ENCODE measurements at regions not wholly inside any gene's neighbourhood (a gene's known extent, or its start where the extent isn't known, plus 50 kb on each side); places are given as distances from the start of the nearest gene placed in this dataset.

DNA sequence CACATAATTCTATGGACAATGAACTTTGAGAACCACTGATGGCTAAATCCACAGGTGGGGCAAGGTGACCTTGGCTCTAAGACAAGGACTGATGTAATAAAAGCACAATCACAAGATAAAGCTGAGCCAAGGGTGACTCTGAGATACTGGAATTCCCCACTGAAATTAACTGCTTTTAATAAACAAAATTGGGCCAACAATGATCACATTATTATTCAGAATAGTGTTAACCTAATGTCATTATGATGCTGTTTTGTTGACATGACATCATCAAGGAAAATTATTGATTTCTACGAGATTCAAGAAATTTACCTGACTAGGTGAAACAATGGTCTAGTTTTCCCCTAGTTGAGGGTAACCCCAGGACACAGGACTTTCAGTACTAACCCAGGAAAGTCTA, 273.7 kb upstream of the NFIA start:
- H3K27ac ChIP-seq (ENCODE audit: insufficient read depth, low read length): no peak overlapping the region
- no peak for DNase-seq (ENCODE audit: low read depth in 2 of 2)
- no peak overlapping the region for H3K4me3 ChIP-seq (replicated peaks in 1 of 4; ENCODE audit: control extremely low read depth in 1 of 4, insufficient read depth in 1 of 4, low read depth in 3 of 4, low read length in 4 of 4)
- H3K36me3 ChIP-seq (ENCODE audit: control insufficient read depth, insufficient read depth, low read length): no peaks in the 10 kb centered on the region
- no peaks in the 10 kb centered on the region for H3K79me2 ChIP-seq (ENCODE audit: control insufficient read depth, insufficient read depth, low read length)
- H3K4me2 ChIP-seq (ENCODE audit: extremely low read depth, insufficient read depth, low read length): no peak overlapping the region
- H2AFZ ChIP-seq (ENCODE audit: low read length): no peak overlapping the region
- no peaks in the 10 kb centered on the region for H3K27me3 ChIP-seq (ENCODE audit: control insufficient read depth, insufficient read depth, low read length)
- no peak overlapping the region for H3K9ac ChIP-seq (ENCODE audit: insufficient read depth, low read length)
- no peaks in the 10 kb centered on the region for H3K4me1 ChIP-seq (ENCODE audit: control insufficient read depth, extremely low read depth, insufficient read depth, low read length)
- TF ChIP-seq EZH2 (IDR thresholded peaks at IDR 0.05; ENCODE audit: low read length, missing control alignments): no peak
- TF ChIP-seq, protein P1, sequence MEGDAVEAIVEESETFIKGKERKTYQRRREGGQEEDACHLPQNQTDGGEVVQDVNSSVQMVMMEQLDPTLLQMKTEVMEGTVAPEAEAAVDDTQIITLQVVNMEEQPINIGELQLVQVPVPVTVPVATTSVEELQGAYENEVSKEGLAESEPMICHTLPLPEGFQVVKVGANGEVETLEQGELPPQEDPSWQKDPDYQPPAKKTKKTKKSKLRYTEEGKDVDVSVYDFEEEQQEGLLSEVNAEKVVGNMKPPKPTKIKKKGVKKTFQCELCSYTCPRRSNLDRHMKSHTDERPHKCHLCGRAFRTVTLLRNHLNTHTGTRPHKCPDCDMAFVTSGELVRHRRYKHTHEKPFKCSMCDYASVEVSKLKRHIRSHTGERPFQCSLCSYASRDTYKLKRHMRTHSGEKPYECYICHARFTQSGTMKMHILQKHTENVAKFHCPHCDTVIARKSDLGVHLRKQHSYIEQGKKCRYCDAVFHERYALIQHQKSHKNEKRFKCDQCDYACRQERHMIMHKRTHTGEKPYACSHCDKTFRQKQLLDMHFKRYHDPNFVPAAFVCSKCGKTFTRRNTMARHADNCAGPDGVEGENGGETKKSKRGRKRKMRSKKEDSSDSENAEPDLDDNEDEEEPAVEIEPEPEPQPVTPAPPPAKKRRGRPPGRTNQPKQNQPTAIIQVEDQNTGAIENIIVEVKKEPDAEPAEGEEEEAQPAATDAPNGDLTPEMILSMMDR (conservative IDR thresholded peaks at IDR 0.05 in 1 of 2, IDR thresholded peaks at IDR 0.05 in 1 of 2; ENCODE audit: low read depth in 1 of 2, low read length in 2 of 2): no peak
- no peaks in the 10 kb centered on the region for H3K9me3 ChIP-seq (ENCODE audit: control insufficient read depth, insufficient read depth, low read depth, low read length)
- no peaks in the 10 kb centered on the region for H4K20me1 ChIP-seq (ENCODE audit: control insufficient read depth, extremely low read depth, insufficient read depth, low read length)

DNA sequence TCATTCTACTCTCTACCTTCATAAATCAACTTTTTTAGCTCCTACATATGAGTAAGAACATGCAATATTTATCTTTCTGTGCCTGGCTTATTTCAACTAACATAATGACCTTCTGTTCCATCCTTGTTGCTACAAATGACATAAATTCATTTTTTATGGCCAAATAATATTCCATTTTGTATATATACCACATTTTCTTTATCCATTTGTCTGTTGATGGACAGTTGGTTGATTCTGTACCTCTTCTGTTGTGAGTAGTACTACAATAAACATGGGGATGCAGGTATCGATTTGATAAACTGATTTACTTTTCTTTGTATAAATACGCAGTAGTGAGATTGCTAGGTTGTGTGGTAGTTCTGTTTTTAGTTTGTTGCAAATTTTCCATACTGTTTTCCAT, 279.5 kb upstream of the NFIA start:
- Histone ChIP-seq H3K9me3 (ENCODE audit: control insufficient read depth, insufficient read depth, low read depth, low read length) (no peaks in the 10 kb centered on the region), H3K4me2 (ENCODE audit: extremely low read depth, insufficient read depth, low read length) (no peak overlapping the region), H3K79me2 (ENCODE audit: control insufficient read depth, insufficient read depth, low read length) (no peaks in the 10 kb centered on the region), H3K27me3 (ENCODE audit: control insufficient read depth, insufficient read depth, low read length) (no peaks in the 10 kb centered on the region), H3K27ac (ENCODE audit: insufficient read depth, low read length) (no peak overlapping the region), H3K36me3 (ENCODE audit: control insufficient read depth, insufficient read depth, low read length) (no peaks in the 10 kb centered on the region), H3K4me3 (replicated peaks in 1 of 4; ENCODE audit: control extremely low read depth in 1 of 4, insufficient read depth in 1 of 4, low read depth in 3 of 4, low read length in 4 of 4) (no peak overlapping the region), H4K20me1 (ENCODE audit: control insufficient read depth, extremely low read depth, insufficient read depth, low read length) (no peaks in the 10 kb centered on the region), H3K4me1 (ENCODE audit: control insufficient read depth, extremely low read depth, insufficient read depth, low read length) (no peaks in the 10 kb centered on the region), H2AFZ (ENCODE audit: low read length) (no peak overlapping the region), H3K9ac (ENCODE audit: insufficient read depth, low read length) (no peak overlapping the region)
- no peak for DNase-seq (ENCODE audit: low read depth in 2 of 2)
- no peak for TF ChIP-seq EZH2 (IDR thresholded peaks at IDR 0.05; ENCODE audit: low read length, missing control alignments)
- TF ChIP-seq, protein P1 (conservative IDR thresholded peaks at IDR 0.05 in 1 of 2, IDR thresholded peaks at IDR 0.05 in 1 of 2; ENCODE audit: low read depth in 1 of 2, low read length in 2 of 2): no peak

- no peaks in the 10 kb centered on the region for H3K9me3 ChIP-seq (ENCODE audit: control insufficient read depth, insufficient read depth, low read depth, low read length)
- no peak overlapping the region for H3K4me2 ChIP-seq (ENCODE audit: extremely low read depth, insufficient read depth, low read length)
- H4K20me1 ChIP-seq (ENCODE audit: control insufficient read depth, extremely low read depth, insufficient read depth, low read length): no peaks in the 10 kb centered on the region
- no peaks in the 10 kb centered on the region for H3K36me3 ChIP-seq (ENCODE audit: control insufficient read depth, insufficient read depth, low read length)
- no peak overlapping the region for H3K9ac ChIP-seq (ENCODE audit: insufficient read depth, low read length)
- H3K27ac ChIP-seq (ENCODE audit: insufficient read depth, low read length): no peak overlapping the region
- no peak overlapping the region for H3K4me3 ChIP-seq (replicated peaks in 1 of 4; ENCODE audit: control extremely low read depth in 1 of 4, insufficient read depth in 1 of 4, low read depth in 3 of 4, low read length in 4 of 4)
- H3K27me3 ChIP-seq (ENCODE audit: control insufficient read depth, insufficient read depth, low read length): no peaks in the 10 kb centered on the region
- H3K79me2 ChIP-seq (ENCODE audit: control insufficient read depth, insufficient read depth, low read length): no peaks in the 10 kb centered on the region
- no peak for TF ChIP-seq EZH2 (IDR thresholded peaks at IDR 0.05; ENCODE audit: low read length, missing control alignments)
- TF ChIP-seq, protein P1 (conservative IDR thresholded peaks at IDR 0.05 in 1 of 2, IDR thresholded peaks at IDR 0.05 in 1 of 2; ENCODE audit: low read depth in 1 of 2, low read length in 2 of 2): no peak
- H3K4me1 ChIP-seq (ENCODE audit: control insufficient read depth, extremely low read depth, insufficient read depth, low read length): no peaks in the 10 kb centered on the region
- H2AFZ ChIP-seq (ENCODE audit: low read length): no peak overlapping the region
- DNase-seq (ENCODE audit: low read depth in 2 of 2): no peak
These were observed 285.0 kb upstream of the NFIA start for GRCh38 chr1:60797351-60797750.

Measured in fibroblast of lung (primary cell).